Endothelial cell of umbilical vein (primary cell): ENCODE measurements at regions not wholly inside any gene's neighbourhood (a gene's known extent, or its start where the extent isn't known, plus 50 kb on each side); places are given as distances from the start of the nearest gene placed in this dataset.

Source experiments
- BruUV-seq: library from RNA; stranded (reverse); fragments of 400-500 nt; replicated peaks from 2 replicates; lab custom pipeline; 2021; lab: Mats Ljungman, UMichigan
- CTCF ChIA-PET: fragments of 300-600, 350-600 bp; sonication (Branson Sonifier 250); formaldehyde crosslinking; loops from one replicate; lab custom pipeline; 2021; ENCODE audit warnings: antibody characterized with exemption, inconsistent platforms; lab: Charles Lee
- POLR2A ChIA-PET: fragments of 300-600, 350-600 bp; sonication (Branson Sonifier 250); formaldehyde crosslinking; loops from one replicate; lab custom pipeline; 2021; ENCODE audit warnings: antibody characterized with exemption, inconsistent platforms; lab: Charles Lee
- DNase-seq: peaks from one replicate; pipeline ENCODE4 v3.0.0-alpha.2; 2011; ENCODE audit warnings: low read depth, low spot score
- FAIRE-seq: peaks from 2 replicates; lab custom pipeline; 2011; peaks lifted over from hg19 to GRCh38; lab: Jason Lieb, UNC
- H2AFZ ChIP-seq: 2 replicates; pipeline ENCODE4 v1.6.0; 2012; ENCODE audit warnings: low read depth, low read length, control low read depth, inconsistent platforms
- H3K27ac ChIP-seq: 2 replicates; pipeline ENCODE4 v1.5.1; 2011; ENCODE audit warnings: low read depth, mild to moderate bottlenecking, control low read depth, low read length, moderate library complexity; ENCODE audit not compliant: insufficient read depth
- H3K27me3 ChIP-seq, 2 experiments: 2 replicates each; pipeline versions ENCODE4 v1.6.0 to v1.6.1; 2011; ENCODE audit warnings: low read length in 2 of 2, mixed read lengths in 1 of 2; ENCODE audit not compliant: control insufficient read depth in 2 of 2, insufficient read depth in 2 of 2
- H3K36me3 ChIP-seq, 2 experiments: 2 replicates in 1 of 2; 3 replicates in 1 of 2; pipeline ENCODE4 v1.5.1; 2011; ENCODE audit warnings: low read length in 2 of 2, mild to moderate bottlenecking in 1 of 2, moderate library complexity in 1 of 2; ENCODE audit not compliant: control insufficient read depth in 2 of 2, insufficient read depth in 2 of 2; ENCODE audit errors: extremely low read depth in 1 of 2
- H3K4me1 ChIP-seq: 3 replicates; pipeline ENCODE4 v1.5.1; 2011; ENCODE audit warnings: mild to moderate bottlenecking, low read length; ENCODE audit not compliant: control insufficient read depth, insufficient read depth; ENCODE audit errors: extremely low read depth
- H3K4me2 ChIP-seq: 2 replicates; pipeline ENCODE4 v1.6.1; 2011; ENCODE audit warnings: low read length, control low read depth, mixed read lengths; ENCODE audit not compliant: insufficient read depth
- H3K4me3 ChIP-seq, 3 experiments: fragments of 200-600 bp in 1 of 3; sonication (generic), shearing (Covaris generic) in 1 of 3; replicated peaks in 1 of 3; 2 replicates each; pipeline ENCODE4 v1.5.1; 2011 to 2016; ENCODE audit warnings: control low read depth in 3 of 3, low read length in 3 of 3, mild to moderate bottlenecking in 2 of 3, inconsistent platforms in 1 of 3, low read depth in 1 of 3, moderate library complexity in 1 of 3; ENCODE audit not compliant: insufficient read depth in 1 of 3
- H3K79me2 ChIP-seq: 2 replicates; pipeline ENCODE4 v1.6.0; 2012; ENCODE audit warnings: low read length, inconsistent platforms; ENCODE audit not compliant: control insufficient read depth, insufficient read depth
- H3K9ac ChIP-seq: replicated peaks from 2 replicates; pipeline ENCODE3; 2011; ENCODE audit warnings: low read length, control low read depth; ENCODE audit not compliant: insufficient read depth; ENCODE audit errors: extremely low read depth
- H3K9me1 ChIP-seq: replicated peaks from 3 replicates; pipeline ENCODE4 v1.6.0; 2011; ENCODE audit warnings: mild to moderate bottlenecking, low read length; ENCODE audit not compliant: control insufficient read depth, insufficient read depth; ENCODE audit errors: extremely low read depth
- H3K9me3 ChIP-seq: replicated peaks from 2 replicates; pipeline ENCODE4 v1.5.1; 2012; ENCODE audit warnings: low read length, inconsistent platforms; ENCODE audit not compliant: control insufficient read depth, insufficient read depth
- H4K20me1 ChIP-seq: replicated peaks from 2 replicates; pipeline ENCODE3; 2011; ENCODE audit warnings: mild to moderate bottlenecking, low read length; ENCODE audit not compliant: control insufficient read depth, insufficient read depth; ENCODE audit errors: extremely low read depth
- EZH2 ChIP-seq: IDR thresholded peaks from 2 replicates; pipeline ENCODE4 v1.6.1; 2012; ENCODE audit warnings: borderline replicate concordance, low read depth, mild to moderate bottlenecking, moderate library complexity, low read length, inconsistent platforms; ENCODE audit not compliant: severe bottlenecking
- FOS ChIP-seq: IDR thresholded peaks from 2 replicates; pipeline ENCODE4 v1.6.1; 2011; ENCODE audit warnings: mild to moderate bottlenecking, low read length, moderate library complexity, borderline replicate concordance; ENCODE audit not compliant: insufficient read depth
- GATA2 ChIP-seq: IDR thresholded peaks from 2 replicates; pipeline ENCODE4 v1.7.0; 2011; ENCODE audit warnings: low read depth, mild to moderate bottlenecking, moderate library complexity, mixed read lengths, low read length; ENCODE audit not compliant: insufficient read length, insufficient read depth
- JUN ChIP-seq: IDR thresholded peaks from 2 replicates; pipeline ENCODE4 v1.6.1; 2011; ENCODE audit warnings: borderline replicate concordance, low read depth; ENCODE audit not compliant: insufficient read length, insufficient read depth
- MYC ChIP-seq: IDR thresholded peaks from one replicate; pipeline ENCODE4 v1.6.1; 2011; ENCODE audit warnings: mild to moderate bottlenecking, low read depth, low read length
- POLR2A ChIP-seq: IDR thresholded peaks from 2 replicates; pipeline ENCODE4 v1.6.1; 2012; ENCODE audit warnings: low read depth, mild to moderate bottlenecking, control low read depth, low read length
- POLR2AphosphoS5 ChIP-seq: IDR thresholded peaks from 2 replicates; pipeline ENCODE4 v1.6.1; 2012; ENCODE audit warnings: low read depth, mild to moderate bottlenecking, control low read depth, low read length, moderate library complexity; ENCODE audit not compliant: insufficient read depth
- dilution Hi-C: fragments of 300-500 bp; cut with MboI; formaldehyde crosslinking; loops from one replicate; pipeline ENCODE4 v1.15.0; 2019; ENCODE audit warnings: low sequenced_read_pairs; ENCODE audit not compliant: extremely low pct_ligation_motif_present
- intact Hi-C: fragments of 100-400 bp; cut with micrococcal nuclease; formaldehyde crosslinking; loops from one replicate; pipeline ENCODE4 v1.10.0; 2022
- TF ChIP-seq, protein P1 (sequence below): IDR thresholded peaks from 2 replicates; pipeline ENCODE4 v1.6.1; 2011; ENCODE audit not compliant: insufficient read depth, insufficient read length
- TF ChIP-seq, protein P2 (sequence below), 2 donors: IDR thresholded peaks; 1 replicate in 1 of 2; 2 replicates in 1 of 2; pipeline ENCODE4 v1.5.1; 2011; ENCODE audit warnings: low read length in 2 of 2, mild to moderate bottlenecking in 2 of 2, moderate library complexity in 2 of 2, control low read depth in 1 of 2, inconsistent platforms in 1 of 2, low read depth in 1 of 2; ENCODE audit not compliant: insufficient read depth in 1 of 2; ENCODE audit errors: extremely low read depth in 1 of 2

GRCh38 chr2:24439971-24440340 lies 51.1 kb upstream of the NCOA1 start:
- dilution Hi-C loops: no loop called here
- no peak for DNase-seq
- Histone ChIP-seq H3K79me2 (no peaks in the 10 kb centered on the region), H3K4me3 (no peak overlapping the region), H3K36me3 (no peaks in the 10 kb centered on the region), H2AFZ (no peak overlapping the region), H4K20me1 (no peaks in the 10 kb centered on the region), H3K4me1 (peaks cover 8% of the 10 kb centered on the region), H3K27ac (no peak overlapping the region), H3K9ac (no peak overlapping the region), H3K4me2 (no peak overlapping the region), H3K27me3 (no peaks in the 10 kb centered on the region), H3K9me1 (no peaks in the 10 kb centered on the region), H3K9me3 (no peaks in the 10 kb centered on the region)
- no TSS peak for BruUV-seq
- ChIA-PET CTCF (no interaction called here), POLR2A (no interaction called here)
- no peak for TF ChIP-seq GATA2
- no peak for TF ChIP-seq EZH2
- TF ChIP-seq, protein P1, sequence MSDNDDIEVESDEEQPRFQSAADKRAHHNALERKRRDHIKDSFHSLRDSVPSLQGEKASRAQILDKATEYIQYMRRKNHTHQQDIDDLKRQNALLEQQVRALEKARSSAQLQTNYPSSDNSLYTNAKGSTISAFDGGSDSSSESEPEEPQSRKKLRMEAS: no peak
- TF ChIP-seq POLR2AphosphoS5: no peak
- TF ChIP-seq MYC: no peak
- TF ChIP-seq FOS: no peak
- no peak for TF ChIP-seq JUN
- intact Hi-C loops: loop anchor here (5.0 kb wide), 1 partner anchor 52 kb away; the partner anchor contains the start of gene NCOA1
- FAIRE-seq: no peak

GRCh38 chr2:24439280-24439970 lies 51.6 kb upstream of the NCOA1 start:
- H2AFZ ChIP-seq: no peak overlapping the region
- no peak overlapping the region for H3K4me2 ChIP-seq
- H3K36me3 ChIP-seq: no peaks in the 10 kb centered on the region
- POLR2A ChIA-PET: no interaction called here
- no peak overlapping the region for H3K27ac ChIP-seq
- DNase-seq (no peak), FAIRE-seq (no peak)
- dilution Hi-C loops (no loop called here), intact Hi-C loops (loop anchor here (5.0 kb wide), 1 partner anchor 53 kb away; the partner anchor contains the start of gene NCOA1)
- CTCF ChIA-PET: no interaction called here
- H3K27me3 ChIP-seq: no peaks in the 10 kb centered on the region
- H3K4me1 ChIP-seq: peaks cover 8% of the 10 kb centered on the region
- no peaks in the 10 kb centered on the region for H3K9me1 ChIP-seq
- H3K9ac ChIP-seq: no peak overlapping the region
- H3K4me3 ChIP-seq: no peak overlapping the region
- H3K79me2 ChIP-seq: no peaks in the 10 kb centered on the region
- no peaks in the 10 kb centered on the region for H4K20me1 ChIP-seq
- no peaks in the 10 kb centered on the region for H3K9me3 ChIP-seq
- no TSS peak for BruUV-seq
- no peak for TF ChIP-seq POLR2A
- no peak for TF ChIP-seq JUN
- no peak for TF ChIP-seq MYC
- TF ChIP-seq EZH2: no peak
- TF ChIP-seq FOS: no peak
- TF ChIP-seq, protein P1: no peak
- TF ChIP-seq, protein P2, sequence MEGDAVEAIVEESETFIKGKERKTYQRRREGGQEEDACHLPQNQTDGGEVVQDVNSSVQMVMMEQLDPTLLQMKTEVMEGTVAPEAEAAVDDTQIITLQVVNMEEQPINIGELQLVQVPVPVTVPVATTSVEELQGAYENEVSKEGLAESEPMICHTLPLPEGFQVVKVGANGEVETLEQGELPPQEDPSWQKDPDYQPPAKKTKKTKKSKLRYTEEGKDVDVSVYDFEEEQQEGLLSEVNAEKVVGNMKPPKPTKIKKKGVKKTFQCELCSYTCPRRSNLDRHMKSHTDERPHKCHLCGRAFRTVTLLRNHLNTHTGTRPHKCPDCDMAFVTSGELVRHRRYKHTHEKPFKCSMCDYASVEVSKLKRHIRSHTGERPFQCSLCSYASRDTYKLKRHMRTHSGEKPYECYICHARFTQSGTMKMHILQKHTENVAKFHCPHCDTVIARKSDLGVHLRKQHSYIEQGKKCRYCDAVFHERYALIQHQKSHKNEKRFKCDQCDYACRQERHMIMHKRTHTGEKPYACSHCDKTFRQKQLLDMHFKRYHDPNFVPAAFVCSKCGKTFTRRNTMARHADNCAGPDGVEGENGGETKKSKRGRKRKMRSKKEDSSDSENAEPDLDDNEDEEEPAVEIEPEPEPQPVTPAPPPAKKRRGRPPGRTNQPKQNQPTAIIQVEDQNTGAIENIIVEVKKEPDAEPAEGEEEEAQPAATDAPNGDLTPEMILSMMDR (IDR thresholded peaks at IDR 0.05; ENCODE audit: extremely low read depth in 1 of 2, insufficient read depth in 1 of 2, low read depth in 1 of 2, low read length in 2 of 2): no peak
- no peak for TF ChIP-seq POLR2AphosphoS5
- no peak for TF ChIP-seq GATA2
